Small intestine (tissue), 7 donors: ENCODE measurements at regions not wholly inside any gene's neighbourhood (a gene's known extent, or its start where the extent isn't known, plus 50 kb on each side); places are given as distances from the start of the nearest gene placed in this dataset.

ENCODE experiments used
- DNase-seq, 2 donors: peaks; one replicate each; pipeline versions ENCODE4 v3.0.0 to v3.0.0-alpha.2; 2013
- FAIRE-seq: peaks from 2 replicates; lab custom pipeline; 2012; peaks lifted over from hg19 to GRCh38; lab: Jason Lieb, UNC
- H3K27ac ChIP-seq, 3 donors: one replicate each; pipeline ENCODE4 v1.5.1; 2013; ENCODE audit warnings: low read length in 2 of 3, mild to moderate bottlenecking in 2 of 3, control low read depth in 1 of 3, inconsistent platforms in 1 of 3, low read depth in 1 of 3, moderate library complexity in 1 of 3
- H3K27me3 ChIP-seq, 3 donors: one replicate each; pipeline ENCODE4 v1.6.1; 2013; ENCODE audit warnings: low read length in 3 of 3, inconsistent platforms in 1 of 3; ENCODE audit not compliant: control insufficient read depth in 3 of 3, insufficient read depth in 3 of 3
- H3K36me3 ChIP-seq, 3 donors: one replicate each; pipeline ENCODE4 v1.6.1; 2013; ENCODE audit warnings: low read length in 3 of 3, inconsistent platforms in 1 of 3, low read depth in 1 of 3, mild to moderate bottlenecking in 1 of 3, moderate library complexity in 1 of 3; ENCODE audit not compliant: control insufficient read depth in 3 of 3, insufficient read depth in 2 of 3
- H3K4me1 ChIP-seq, 3 donors: one replicate each; pipeline ENCODE4 v1.6.1; 2013; ENCODE audit warnings: low read length in 2 of 3, inconsistent platforms in 1 of 3, low read depth in 1 of 3, mild to moderate bottlenecking in 1 of 3, moderate library complexity in 1 of 3; ENCODE audit not compliant: control insufficient read depth in 3 of 3, insufficient read depth in 2 of 3
- H3K4me3 ChIP-seq, 3 donors: one replicate each; pipeline ENCODE4 v1.5.1; 2013; ENCODE audit warnings: low read length in 3 of 3, control low read depth in 1 of 3, inconsistent platforms in 1 of 3, low read depth in 1 of 3, mild to moderate bottlenecking in 1 of 3, moderate library complexity in 1 of 3
- H3K9me3 ChIP-seq, 2 donors: one replicate each; pipeline ENCODE4 v1.6.1; 2013; ENCODE audit warnings: low read depth in 1 of 2, low read length in 1 of 2; ENCODE audit not compliant: control insufficient read depth in 2 of 2, insufficient read depth in 1 of 2
- WGBS, 3 donors: extraction: QIAGEN DNeasy Blood & Tissue Kit; methylation state at CpG; one replicate each; pipeline ENCODE4 v1.1.7; 2013; 5-methylcytosine and 5-hydroxymethylcytosine counted together
- donor health status: healthy with polysubstance abuse.
- donor health status: control.
- donor health status: control.
- donor health status: Bipolar disorder and iron deficiency.
- donor health status: healthy.

GRCh38 chr20:48090784-48091183, 305.5 kb upstream of the SULF2 start:
- no peaks in the 10 kb centered on the region for H3K4me1 ChIP-seq
- FAIRE-seq: no peak
- H3K36me3 ChIP-seq: no peaks in the 10 kb centered on the region
- no peak for DNase-seq
- H3K27me3 ChIP-seq: peaks cover 0 to 3% (median 0%) of the 10 kb centered on the region in 3 donors
- 57 to 76% (median 63%) methylated on average over 7 of the region's 7 CpGs for WGBS, 3 donors
- H3K27ac ChIP-seq: no peak overlapping the region
- H3K4me3 ChIP-seq: no peak overlapping the region
- H3K9me3 ChIP-seq: no peaks in the 10 kb centered on the region

- WGBS, 3 donors: 71 to 82% (median 75%) methylated on average over 2 of the region's 2 CpGs
- FAIRE-seq (no peak), DNase-seq (no peak)
- Histone ChIP-seq H3K4me1 (no peaks in the 10 kb centered on the region), H3K27me3 (peaks cover 0 to 3% (median 0%) of the 10 kb centered on the region in 3 donors), H3K9me3 (no peaks in the 10 kb centered on the region), H3K36me3 (no peaks in the 10 kb centered on the region), H3K4me3 (no peak overlapping the region), H3K27ac (no peak overlapping the region)
Observed at GRCh38 chr20:48090314-48090713, 305.0 kb upstream of the SULF2 start.

- Histone ChIP-seq H3K4me3 (no peak overlapping the region), H3K27me3 (peaks cover 0 to 6% (median 3%) of the 10 kb centered on the region in 3 donors), H3K9me3 (peaks cover 0 to 6% of the 10 kb centered on the region in 2 donors), H3K36me3 (no peaks in the 10 kb centered on the region), H3K27ac (no peak overlapping the region), H3K4me1 (no peaks in the 10 kb centered on the region)
- WGBS, 3 donors: 47 to 70% (median 47%) methylated on average over 2 of the region's 2 CpGs
- FAIRE-seq: no peak
- DNase-seq: no peak
Observed at GRCh38 chr20:48080583-48080982, 295.3 kb upstream of the SULF2 start.

GRCh38 chr20:48079028-48079427, 293.7 kb upstream of the SULF2 start:
- FAIRE-seq (no peak), DNase-seq (no peak)
- Histone ChIP-seq H3K4me3 (no peak overlapping the region), H3K27ac (no peak overlapping the region), H3K9me3 (no peaks in the 10 kb centered on the region), H3K27me3 (peaks cover 0 to 3% (median 3%) of the 10 kb centered on the region in 3 donors), H3K4me1 (no peaks in the 10 kb centered on the region), H3K36me3 (no peaks in the 10 kb centered on the region)
- WGBS, 3 donors: 71 to 89% (median 74%) methylated on average over 5 of the region's 5 CpGs

GRCh38 chr20:48076747-48077146, 291.5 kb upstream of the SULF2 start:
- Histone ChIP-seq H3K4me1 (no peaks in the 10 kb centered on the region), H3K4me3 (no peak overlapping the region), H3K27me3 (peaks cover 0 to 3% (median 3%) of the 10 kb centered on the region in 3 donors), H3K36me3 (no peaks in the 10 kb centered on the region), H3K27ac (no peak overlapping the region), H3K9me3 (no peaks in the 10 kb centered on the region)
- FAIRE-seq (no peak), DNase-seq (no peak)
- WGBS, 3 donors: 71 to 78% (median 72%) methylated on average over 6 of the region's 6 CpGs

- no peak overlapping the region for H3K27ac ChIP-seq
- no peak for DNase-seq
- no peak overlapping the region for H3K4me3 ChIP-seq
- H3K9me3 ChIP-seq: no peaks in the 10 kb centered on the region
- no peaks in the 10 kb centered on the region for H3K36me3 ChIP-seq
- H3K27me3 ChIP-seq: peaks cover 0 to 3% (median 3%) of the 10 kb centered on the region in 3 donors
- FAIRE-seq: no peak
- 89 to 93% (median 92%) methylated on average over 11 of the region's 11 CpGs for WGBS, 3 donors
- H3K4me1 ChIP-seq: no peaks in the 10 kb centered on the region
Observed at GRCh38 chr20:48076247-48076646, 291.0 kb upstream of the SULF2 start.

- Histone ChIP-seq H3K9me3 (no peaks in the 10 kb centered on the region), H3K4me3 (no peak overlapping the region), H3K36me3 (no peaks in the 10 kb centered on the region), H3K27me3 (peaks cover 0 to 3% (median 3%) of the 10 kb centered on the region in 3 donors), H3K4me1 (no peaks in the 10 kb centered on the region), H3K27ac (no peak overlapping the region)
- FAIRE-seq (no peak), DNase-seq (no peak)
- 18 to 65% (median 40%) methylated on average over 7 of the region's 7 CpGs for WGBS, 3 donors
Observed at GRCh38 chr20:48075591-48076174, 290.4 kb upstream of the SULF2 start.

- Histone ChIP-seq H3K9me3 (no peaks in the 10 kb centered on the region), H3K4me1 (no peaks in the 10 kb centered on the region), H3K36me3 (no peaks in the 10 kb centered on the region), H3K27ac (no peak overlapping the region), H3K4me3 (no peak overlapping the region), H3K27me3 (peaks cover 0 to 1% (median 0%) of the 10 kb centered on the region in 3 donors)
- DNase-seq (no peak), FAIRE-seq (no peak)
- 57 to 65% (median 62%) methylated on average over 5 of the region's 5 CpGs for WGBS, 3 donors
Observed at GRCh38 chr20:48070991-48071652, 285.8 kb upstream of the SULF2 start.
